HEK293T (cell line): ENCODE measurements at regions not wholly inside any gene's neighbourhood (a gene's known extent, or its start where the extent isn't known, plus 50 kb on each side); places are given as distances from the start of the nearest gene placed in this dataset.

Experiments used
- CTCF ChIA-PET: fragments of 350-600 bp; formaldehyde crosslinking; extraction: SDS; loops from one replicate; lab custom pipeline; 2021; ENCODE audit warnings: antibody characterized with exemption, inconsistent platforms; lab: Yijun Ruan, JAX
- POLR2A ChIA-PET: fragments of 350-600 bp; formaldehyde crosslinking; extraction: SDS; loops from one replicate; lab custom pipeline; 2020; ENCODE audit warnings: antibody characterized with exemption, inconsistent platforms; lab: Yijun Ruan, JAX
- DNase-seq: peaks from one replicate; pipeline ENCODE4 v3.0.0; 2012; ENCODE audit warnings: mixed read lengths; ENCODE audit errors: extremely low spot score
- ARNT ChIP-seq: fragments of 450-650 bp; IDR thresholded peaks from 2 replicates; pipeline ENCODE4 v1.6.1; 2017; ENCODE audit warnings: mild to moderate bottlenecking
- BHLHE40 ChIP-seq: fragments of 450-650 bp; IDR thresholded peaks from 2 replicates; pipeline ENCODE4 v1.6.1; 2016; ENCODE audit warnings: mild to moderate bottlenecking, moderate library complexity, borderline replicate concordance
- CTBP1 ChIP-seq: fragments of 450-650 bp; IDR thresholded peaks from 2 replicates; pipeline ENCODE4 v1.6.1; 2016; ENCODE audit warnings: borderline replicate concordance
- ELF4 ChIP-seq: fragments of 450-650 bp; IDR thresholded peaks from 2 replicates; pipeline ENCODE4 v1.6.1; 2017; ENCODE audit warnings: antibody characterized with exemption
- FOXA1 ChIP-seq: fragments of 450-650 bp; IDR thresholded peaks from 2 replicates; pipeline ENCODE4 v1.6.1; 2016; ENCODE audit warnings: mild to moderate bottlenecking
- FOXK2 ChIP-seq: fragments of 450-650 bp; IDR thresholded peaks from 2 replicates; pipeline ENCODE4 v1.6.1; 2016; ENCODE audit warnings: mild to moderate bottlenecking
- FOXM1 ChIP-seq: fragments of 450-650 bp; IDR thresholded peaks from 2 replicates; pipeline ENCODE4 v1.6.1; 2017; ENCODE audit warnings: mild to moderate bottlenecking, borderline replicate concordance
- HDGF ChIP-seq: fragments of 450-650 bp; IDR thresholded peaks from 2 replicates; pipeline ENCODE4 v1.6.1; 2017; ENCODE audit warnings: antibody characterized with exemption, borderline replicate concordance
- L3MBTL2 ChIP-seq: fragments of 450-650 bp; conservative IDR thresholded peaks from 2 replicates; pipeline ENCODE4 v1.6.1; 2016; ENCODE audit warnings: mild to moderate bottlenecking
- LEF1 ChIP-seq: fragments of 450-650 bp; IDR thresholded peaks from 2 replicates; pipeline ENCODE4 v1.6.1; 2017; ENCODE audit warnings: mild to moderate bottlenecking, borderline replicate concordance
- NFRKB ChIP-seq: fragments of 450-650 bp; IDR thresholded peaks from 2 replicates; pipeline ENCODE4 v1.6.1; 2016; ENCODE audit warnings: mild to moderate bottlenecking, moderate library complexity
- SP1 ChIP-seq: fragments of 450-650 bp; IDR thresholded peaks from 2 replicates; pipeline ENCODE4 v1.6.1; 2017
- SUZ12 ChIP-seq: fragments of 450-650 bp; IDR thresholded peaks from 2 replicates; pipeline ENCODE4 v1.6.1; 2016; ENCODE audit warnings: mild to moderate bottlenecking
- TARDBP ChIP-seq: fragments of 450-650 bp; IDR thresholded peaks from 2 replicates; pipeline ENCODE4 v1.6.1; 2016
- ZNF384 ChIP-seq: fragments of 450-650 bp; IDR thresholded peaks from 2 replicates; pipeline ENCODE4 v1.6.1; 2016
- TF ChIP-seq, protein P1 (sequence below): fragments of 450-650 bp; IDR thresholded peaks from 2 replicates; pipeline ENCODE4 v1.6.1; 2016

DNA sequence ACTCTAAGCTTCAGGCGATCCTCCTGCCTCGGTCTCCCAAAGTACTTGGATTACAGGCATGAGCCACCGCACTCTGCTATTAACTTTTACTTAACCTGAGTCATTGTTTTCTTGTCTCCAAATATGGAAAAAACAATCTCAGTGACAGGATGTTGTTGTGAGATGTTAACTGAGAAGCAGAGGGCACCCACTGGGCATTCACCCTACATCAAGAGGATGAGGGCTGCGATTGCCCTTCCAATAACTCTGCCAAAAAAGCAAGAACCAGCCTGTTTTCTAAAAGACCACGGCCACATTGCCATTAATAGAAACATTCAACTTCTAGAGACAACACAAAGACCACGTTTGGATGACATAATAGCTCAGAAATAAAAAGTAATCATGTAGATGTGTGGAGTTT is 107.6 kb upstream of the SGK1 start:
- POLR2A ChIA-PET = no interaction called here
- CTCF ChIA-PET = interaction anchor here (0.9 kb wide), 1 partner anchor 215 kb away, joined by 3 read pairs; no protein-coding TSS in a partner anchor
- DNase-seq = no peak
- no peak for TF ChIP-seq ZNF384
- TF ChIP-seq L3MBTL2 = no peak
- TF ChIP-seq FOXK2 = no peak
- TF ChIP-seq, protein P1, sequence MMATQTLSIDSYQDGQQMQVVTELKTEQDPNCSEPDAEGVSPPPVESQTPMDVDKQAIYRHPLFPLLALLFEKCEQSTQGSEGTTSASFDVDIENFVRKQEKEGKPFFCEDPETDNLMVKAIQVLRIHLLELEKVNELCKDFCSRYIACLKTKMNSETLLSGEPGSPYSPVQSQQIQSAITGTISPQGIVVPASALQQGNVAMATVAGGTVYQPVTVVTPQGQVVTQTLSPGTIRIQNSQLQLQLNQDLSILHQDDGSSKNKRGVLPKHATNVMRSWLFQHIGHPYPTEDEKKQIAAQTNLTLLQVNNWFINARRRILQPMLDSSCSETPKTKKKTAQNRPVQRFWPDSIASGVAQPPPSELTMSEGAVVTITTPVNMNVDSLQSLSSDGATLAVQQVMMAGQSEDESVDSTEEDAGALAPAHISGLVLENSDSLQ = no peak
- TF ChIP-seq FOXM1 = no peak
- TF ChIP-seq NFRKB = no peak
- no peak for TF ChIP-seq SUZ12
- TF ChIP-seq ELF4 = no peak
- TF ChIP-seq TARDBP = no peak
- no peak for TF ChIP-seq CTBP1
- TF ChIP-seq SP1 = no peak
- no peak for TF ChIP-seq BHLHE40

DNA sequence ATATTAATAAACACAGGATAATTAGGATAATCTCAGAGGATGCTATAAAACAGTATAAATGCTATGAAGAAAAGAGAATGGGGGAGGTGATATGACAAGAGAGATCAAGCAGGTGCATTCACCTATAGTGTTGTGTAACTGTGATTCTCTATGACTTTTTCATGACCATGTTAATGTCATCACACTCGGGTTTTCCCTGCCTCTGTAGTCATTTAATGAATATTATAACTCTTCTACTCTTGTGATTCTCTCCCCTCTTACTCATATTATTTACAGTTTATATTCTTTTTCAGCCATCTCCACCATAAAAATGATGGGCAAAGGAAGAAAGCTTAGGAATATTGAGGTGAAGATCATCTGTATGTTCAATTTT is 106.9 kb upstream of the SGK1 start:
- DNase-seq = no peak
- ChIA-PET CTCF (no interaction called here), POLR2A (no interaction called here)
- TF ChIP-seq BHLHE40 (no peak), TARDBP (no peak), HDGF (no peak), SUZ12 (no peak), NFRKB (no peak), SP1 (no peak), FOXK2 (no peak)
- TF ChIP-seq, protein P1 = no peak

DNA sequence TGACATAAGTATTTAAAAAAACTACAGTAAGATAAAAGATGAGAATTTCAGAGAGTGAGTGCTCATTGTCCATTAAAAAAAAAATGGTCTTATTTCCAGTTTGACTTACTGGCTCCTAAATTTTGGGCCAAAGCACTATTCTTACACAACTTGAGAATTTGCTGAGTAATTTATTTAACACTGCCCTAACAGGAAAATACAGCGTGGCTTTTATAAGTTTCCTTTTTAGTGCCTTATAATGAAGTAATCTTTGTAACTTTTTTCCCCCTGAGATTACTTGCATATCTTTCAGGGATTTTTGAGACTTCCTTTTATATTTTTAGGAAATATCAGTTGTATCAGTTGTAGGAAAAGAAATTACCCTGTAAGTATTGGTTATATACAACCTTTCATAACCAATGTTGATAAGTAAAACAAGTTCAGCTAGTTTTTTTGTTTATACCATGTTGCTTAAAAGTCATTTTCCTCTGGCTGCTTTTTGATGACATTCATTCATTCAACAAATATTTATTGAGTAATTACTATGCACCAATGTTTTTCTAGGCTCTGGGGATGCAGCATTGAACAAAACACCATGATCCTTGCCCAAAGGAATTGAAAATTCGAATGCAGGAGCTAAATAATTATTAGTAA is 106.4 kb upstream of the SGK1 start:
- TF ChIP-seq TARDBP = no peak
- TF ChIP-seq FOXK2 = no peak
- no peak for TF ChIP-seq LEF1
- TF ChIP-seq, protein P1 = no peak
- no peak for TF ChIP-seq HDGF
- TF ChIP-seq NFRKB = no peak
- no peak for TF ChIP-seq SUZ12
- TF ChIP-seq FOXM1 = no peak
- TF ChIP-seq L3MBTL2 = no peak
- TF ChIP-seq FOXA1 = no peak
- TF ChIP-seq ARNT = no peak
- TF ChIP-seq CTBP1 = no peak
- TF ChIP-seq ELF4 = no peak
- ChIA-PET CTCF (no interaction called here), POLR2A (no interaction called here)
- DNase-seq = no peak

DNA sequence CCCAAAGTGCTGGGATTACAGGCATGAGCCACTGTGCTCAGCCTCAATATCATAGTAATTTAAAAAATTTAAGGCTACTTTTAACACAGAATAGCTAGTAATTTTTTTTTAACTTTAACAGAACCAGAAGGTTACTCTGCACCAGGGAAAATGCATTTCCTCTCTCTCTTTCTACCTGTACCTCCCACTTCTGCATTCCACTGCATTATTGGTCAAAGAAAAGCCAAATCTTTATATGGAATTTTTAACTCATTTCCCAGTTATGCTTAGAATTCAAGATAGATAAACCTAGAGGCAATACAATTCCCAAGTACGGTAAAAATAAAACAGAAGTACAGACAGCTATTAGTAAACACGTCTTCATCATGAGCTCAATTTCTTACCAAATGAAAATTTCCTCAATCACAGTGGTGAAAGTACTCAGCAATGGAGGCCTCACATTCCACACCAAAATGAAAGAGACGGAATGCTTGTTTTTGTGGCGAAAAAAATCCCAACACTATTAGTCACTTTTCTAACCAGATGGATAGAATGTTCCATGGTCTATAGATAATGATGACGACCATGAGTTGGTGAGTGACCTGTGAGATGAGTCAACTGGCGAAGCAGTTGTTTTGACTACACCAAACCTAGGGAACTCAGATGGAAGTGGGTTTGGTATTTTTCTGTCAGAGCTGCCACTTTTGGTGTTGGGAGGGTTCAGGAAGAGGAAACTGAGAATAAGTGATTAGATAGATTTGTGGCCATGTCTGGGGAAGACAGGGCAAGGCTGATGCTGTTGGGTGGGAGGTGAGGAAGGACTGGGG is 104.7 kb upstream of the SGK1 start:
- no peak for DNase-seq
- TF ChIP-seq ZNF384 = no peak
- no peak for TF ChIP-seq NFRKB
- TF ChIP-seq FOXM1 = no peak
- TF ChIP-seq LEF1 = no peak
- TF ChIP-seq SP1 = no peak
- no peak for TF ChIP-seq BHLHE40
- TF ChIP-seq L3MBTL2 = no peak
- no peak for TF ChIP-seq HDGF
- TF ChIP-seq FOXA1 = no peak
- no peak for TF ChIP-seq SUZ12
- no peak for TF ChIP-seq FOXK2
- no peak for TF ChIP-seq CTBP1
- POLR2A ChIA-PET = no interaction called here
- CTCF ChIA-PET = interaction anchor here (0.7 kb wide), 1 partner anchor 12 kb away, joined by 3 read pairs; no protein-coding TSS in a partner anchor

DNA sequence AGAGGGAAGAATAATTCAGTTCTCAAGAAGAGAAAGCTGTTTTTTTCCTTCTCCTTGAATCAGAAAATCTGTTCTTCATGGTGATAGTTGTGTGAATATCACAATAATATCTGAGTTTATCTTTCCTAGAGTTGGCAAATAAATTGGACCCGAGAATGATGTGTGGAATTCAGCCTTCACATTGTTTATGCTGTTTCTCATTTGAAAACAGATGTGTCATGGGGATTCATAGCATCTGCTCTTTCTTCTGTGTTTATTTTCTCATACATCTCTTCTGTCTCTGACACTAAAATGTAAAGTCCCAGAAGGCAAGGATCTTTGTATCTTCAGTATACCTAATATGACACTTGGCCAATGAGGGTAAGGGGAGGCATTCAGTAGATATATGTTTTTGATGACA is 103.6 kb upstream of the SGK1 start:
- no peak for DNase-seq
- CTCF ChIA-PET = no interaction called here
- POLR2A ChIA-PET = no interaction called here
- TF ChIP-seq TARDBP (no peak), SP1 (no peak), ZNF384 (no peak), HDGF (no peak), SUZ12 (no peak), FOXK2 (no peak), FOXA1 (no peak), ARNT (no peak), ELF4 (no peak), FOXM1 (no peak), NFRKB (no peak)
